NCI-H2171 treated with DMSO at 0.1 percent for 48 hours (cell line): ENCODE measurements at regions not wholly inside any gene's neighbourhood (a gene's known extent, or its start where the extent isn't known, plus 50 kb on each side); places are given as distances from the start of the nearest gene placed in this dataset.

Source experiments
- DNase-seq: peaks from one replicate; lab custom pipeline; 2025; lab: John Stamatoyannopoulos, UW

- no peak for DNase-seq
Observed at GRCh38 chr11:104254347-104254746, 90.4 kb upstream of the PDGFD start.

GRCh38 chr11:104246590-104246989 is 82.6 kb upstream of the PDGFD start:
- DNase-seq = no peak

- no peak for DNase-seq
Observed at GRCh38 chr11:104238916-104239315, 75.0 kb upstream of the PDGFD start.

- no peak for DNase-seq
Observed at GRCh38 chr11:104225047-104225446, 61.1 kb upstream of the PDGFD start.

GRCh38 chr11:104222464-104222863 is 58.5 kb upstream of the PDGFD start:
- DNase-seq = no peak

GRCh38 chr11:104221455-104221854 is 57.5 kb upstream of the PDGFD start:
- no peak for DNase-seq

- no peak for DNase-seq
Observed at GRCh38 chr11:104219096-104219495, 55.1 kb upstream of the PDGFD start.

GRCh38 chr11:104214517-104214916 is 50.6 kb upstream of the PDGFD start:
- no peak for DNase-seq
